ENCODE measurements at regions not wholly inside any gene's neighbourhood (a gene's known extent, or its start where the extent isn't known, plus 50 kb on each side); places are given as distances from the start of the nearest gene placed in this dataset.

DNA sequence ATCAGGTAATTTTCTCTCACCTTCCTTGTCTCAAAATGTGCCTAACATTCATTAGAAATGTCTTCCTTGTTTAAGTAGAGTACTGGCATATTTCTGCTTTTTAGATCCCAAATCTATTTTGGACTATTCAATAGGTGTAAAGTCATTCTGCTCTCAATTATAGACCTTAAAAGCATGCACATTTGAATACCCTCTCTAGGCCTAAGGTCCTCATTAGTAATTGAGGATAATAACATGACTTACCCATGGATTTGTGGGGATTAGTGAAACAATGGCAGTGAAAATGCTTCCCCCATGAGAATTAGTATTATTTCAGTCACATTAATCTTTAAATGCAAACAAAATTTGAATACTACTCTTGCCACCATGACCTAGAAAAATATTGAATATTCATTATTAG lies 1073.0 kb upstream of the CELF2 start:
- TF ChIP-seq, protein P1, sequence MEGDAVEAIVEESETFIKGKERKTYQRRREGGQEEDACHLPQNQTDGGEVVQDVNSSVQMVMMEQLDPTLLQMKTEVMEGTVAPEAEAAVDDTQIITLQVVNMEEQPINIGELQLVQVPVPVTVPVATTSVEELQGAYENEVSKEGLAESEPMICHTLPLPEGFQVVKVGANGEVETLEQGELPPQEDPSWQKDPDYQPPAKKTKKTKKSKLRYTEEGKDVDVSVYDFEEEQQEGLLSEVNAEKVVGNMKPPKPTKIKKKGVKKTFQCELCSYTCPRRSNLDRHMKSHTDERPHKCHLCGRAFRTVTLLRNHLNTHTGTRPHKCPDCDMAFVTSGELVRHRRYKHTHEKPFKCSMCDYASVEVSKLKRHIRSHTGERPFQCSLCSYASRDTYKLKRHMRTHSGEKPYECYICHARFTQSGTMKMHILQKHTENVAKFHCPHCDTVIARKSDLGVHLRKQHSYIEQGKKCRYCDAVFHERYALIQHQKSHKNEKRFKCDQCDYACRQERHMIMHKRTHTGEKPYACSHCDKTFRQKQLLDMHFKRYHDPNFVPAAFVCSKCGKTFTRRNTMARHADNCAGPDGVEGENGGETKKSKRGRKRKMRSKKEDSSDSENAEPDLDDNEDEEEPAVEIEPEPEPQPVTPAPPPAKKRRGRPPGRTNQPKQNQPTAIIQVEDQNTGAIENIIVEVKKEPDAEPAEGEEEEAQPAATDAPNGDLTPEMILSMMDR (conservative IDR thresholded peaks at IDR 0.05), result no peak
- TF ChIP-seq EZH2 (IDR thresholded peaks at IDR 0.05; ENCODE audit: low read depth), result no peak
